ENCODE measurements at regions not wholly inside any gene's neighbourhood (a gene's known extent, or its start where the extent isn't known, plus 50 kb on each side); places are given as distances from the start of the nearest gene placed in this dataset.

GRCh38 chr4:138298866-138299265 is 56.7 kb upstream of the SLC7A11 start:
- H3K4me3 ChIP-seq (ENCODE audit: low read depth, low read length): no peak overlapping the region
- DNase-seq (ENCODE audit: low read depth): no peak
- no peak for TF ChIP-seq CTCF (conservative IDR thresholded peaks at IDR 0.05; ENCODE audit: low read depth, low read length)

DNA sequence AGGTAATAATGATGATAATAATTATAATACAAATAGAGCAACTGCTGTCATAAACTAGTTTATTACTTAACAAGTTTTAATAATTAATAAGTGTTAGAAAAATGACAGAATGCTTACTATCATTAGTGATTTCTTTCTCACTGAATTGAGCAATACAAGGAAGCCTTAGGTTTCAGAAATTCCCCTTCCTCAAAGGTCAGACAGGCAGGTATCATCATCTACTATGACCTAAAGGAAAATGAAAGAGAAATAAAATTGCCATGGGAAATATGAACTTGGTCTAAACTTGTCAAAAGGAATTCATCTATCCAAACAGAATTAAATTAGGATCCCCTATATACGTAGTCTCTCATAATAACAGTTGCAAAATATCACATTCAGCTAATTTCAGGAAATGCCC is 56.3 kb upstream of the SLC7A11 start:
- no peak overlapping the region for H3K4me3 ChIP-seq (ENCODE audit: low read depth, low read length)
- no peak for DNase-seq (ENCODE audit: low read depth)
- TF ChIP-seq CTCF (conservative IDR thresholded peaks at IDR 0.05; ENCODE audit: low read depth, low read length): no peak

DNA sequence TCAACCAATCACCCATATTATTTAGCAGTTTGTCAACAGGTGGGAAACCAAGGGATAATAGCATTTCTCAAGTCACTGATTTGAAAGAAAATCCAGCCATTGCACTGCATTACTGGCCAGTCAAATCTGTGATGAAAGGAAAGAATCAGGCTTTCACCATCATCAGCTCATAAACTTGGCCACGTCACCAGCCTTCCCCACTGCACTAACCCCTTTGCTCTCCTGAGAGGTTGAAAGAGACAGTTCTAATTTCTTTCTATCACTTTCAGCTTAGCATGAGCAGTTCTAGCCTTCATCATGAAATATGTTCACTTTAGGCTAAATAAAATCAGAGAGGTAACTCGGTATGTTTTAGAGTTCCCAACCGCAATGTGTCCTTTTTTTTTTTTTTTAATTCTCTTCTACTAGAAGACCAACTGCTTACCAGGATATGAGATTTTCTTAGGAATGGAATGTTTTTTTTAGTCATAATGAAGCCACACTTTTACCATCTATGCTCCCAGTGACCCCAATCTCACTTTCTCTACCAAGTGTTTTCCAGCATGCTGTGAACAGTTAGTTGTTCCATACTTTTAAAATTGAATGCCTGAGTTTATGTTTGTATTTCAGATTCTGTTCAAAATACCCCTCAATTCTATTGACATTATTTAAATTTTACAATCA is 55.7 kb upstream of the SLC7A11 start:
- TF ChIP-seq CTCF (conservative IDR thresholded peaks at IDR 0.05; ENCODE audit: low read depth, low read length): no peak
- H3K4me3 ChIP-seq (ENCODE audit: low read depth, low read length): no peak overlapping the region
- no peak for DNase-seq (ENCODE audit: low read depth)

DNA sequence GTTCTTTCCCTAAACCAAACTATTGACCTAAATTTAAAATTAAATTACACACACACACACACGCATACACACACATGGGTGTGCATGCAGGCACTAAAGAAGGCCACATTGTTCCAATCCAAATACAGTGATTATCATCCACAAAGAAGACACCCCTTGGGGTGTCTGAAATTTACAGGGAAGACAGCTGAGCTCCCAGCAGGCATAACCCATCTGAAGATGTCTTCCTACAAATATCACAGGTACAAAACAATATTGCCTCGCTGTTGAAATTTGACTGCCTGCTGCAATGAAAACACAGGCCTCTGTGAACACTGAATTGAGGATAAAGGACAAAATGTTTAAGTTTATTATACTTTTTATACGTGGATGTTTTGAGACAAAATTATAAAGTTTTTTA is 50.2 kb upstream of the SLC7A11 start:
- no peak overlapping the region for H3K4me3 ChIP-seq (ENCODE audit: low read depth, low read length)
- no peak for DNase-seq (ENCODE audit: low read depth)
- no peak for TF ChIP-seq CTCF (conservative IDR thresholded peaks at IDR 0.05; ENCODE audit: low read depth, low read length)

Data from epithelial cell of proximal tubule (primary cell).